IMR-90 (cell line): ENCODE measurements at regions not wholly inside any gene's neighbourhood (a gene's known extent, or its start where the extent isn't known, plus 50 kb on each side); places are given as distances from the start of the nearest gene placed in this dataset.

Source experiments
- ATAC-seq: fragments of 200-7000 bp; cut with Tn5 transposase; 2 replicates; pipeline ENCODE4 v1.9.1; 2020; ENCODE audit warnings: low read depth, mild to moderate bottlenecking, moderate library complexity
- BruUV-seq: library from RNA; stranded (reverse); fragments of 400-500 nt; replicated peaks from 2 replicates; lab custom pipeline; 2021; lab: Mats Ljungman, UMichigan
- CTCF ChIA-PET: fragments of 300-600 bp; formaldehyde crosslinking; extraction: SDS; loops from one replicate; lab custom pipeline; 2021; ENCODE audit warnings: antibody characterized with exemption; lab: Yijun Ruan, JAX
- POLR2A ChIA-PET: fragments of 300-600 bp; sonication (Branson Sonifier 250); formaldehyde crosslinking; loops from one replicate; lab custom pipeline; 2022; ENCODE audit warnings: antibody characterized with exemption; ENCODE audit not compliant: unreplicated experiment; lab: Charles Lee
- DNase-seq: peaks from one replicate; pipeline ENCODE4 v3.0.0; 2013
- H2AFZ ChIP-seq: replicated peaks from 2 replicates; pipeline ENCODE3; 2013; ENCODE audit warnings: low read length, mild to moderate bottlenecking; ENCODE audit not compliant: poor library complexity
- H2AK5ac ChIP-seq: 2 replicates; pipeline ENCODE4 v1.6.1; 2013; ENCODE audit warnings: low read depth, low read length, inconsistent platforms
- H2AK9ac ChIP-seq: replicated peaks from 2 replicates; pipeline ENCODE3; 2013; ENCODE audit warnings: mild to moderate bottlenecking, low read depth, low read length, moderate library complexity; ENCODE audit not compliant: poor library complexity
- H2BK120ac ChIP-seq: 2 replicates; pipeline ENCODE4 v1.6.1; 2013; ENCODE audit warnings: low read depth, low read length, inconsistent platforms
- H2BK15ac ChIP-seq: 3 replicates; pipeline ENCODE4 v1.6.1; 2013; ENCODE audit warnings: low read depth, low read length, inconsistent platforms
- H2BK20ac ChIP-seq: 2 replicates; pipeline ENCODE4 v1.6.1; 2013; ENCODE audit warnings: low read depth, mild to moderate bottlenecking, inconsistent platforms, low read length, moderate library complexity
- H2BK5ac ChIP-seq: 2 replicates; pipeline ENCODE4 v1.6.1; 2013; ENCODE audit warnings: mild to moderate bottlenecking, low read depth, low read length, inconsistent platforms; ENCODE audit not compliant: poor library complexity, severe bottlenecking
- H3K14ac ChIP-seq: replicated peaks from 2 replicates; pipeline ENCODE4 v1.6.1; 2013; ENCODE audit warnings: low read depth, low read length, inconsistent platforms
- H3K18ac ChIP-seq: 2 replicates; pipeline ENCODE4 v1.6.1; 2013; ENCODE audit warnings: low read depth, low read length, control low read depth
- H3K23ac ChIP-seq: 2 replicates; pipeline ENCODE4 v1.6.1; 2013; ENCODE audit warnings: low read depth, low read length, inconsistent platforms
- H3K27ac ChIP-seq: 2 replicates; pipeline ENCODE4 v1.5.1; 2013; ENCODE audit warnings: mild to moderate bottlenecking, control low read depth, low read length; ENCODE audit not compliant: insufficient read depth
- H3K27me3 ChIP-seq: 2 replicates; pipeline ENCODE4 v1.6.1; 2013; ENCODE audit warnings: low read length; ENCODE audit not compliant: control insufficient read depth, insufficient read depth
- H3K36me3 ChIP-seq: 2 replicates; pipeline ENCODE4 v1.6.1; 2013; ENCODE audit warnings: low read length, mixed read lengths; ENCODE audit not compliant: control insufficient read depth, insufficient read depth
- H3K4ac ChIP-seq: 2 replicates; pipeline ENCODE4 v1.6.1; 2013; ENCODE audit warnings: low read depth, low read length, inconsistent platforms
- H3K4me1 ChIP-seq: 2 replicates; pipeline ENCODE4 v1.6.1; 2013; ENCODE audit warnings: low read length, mixed read lengths; ENCODE audit not compliant: control insufficient read depth, insufficient read depth
- H3K4me2 ChIP-seq: 2 replicates; pipeline ENCODE4 v1.6.1; 2013; ENCODE audit warnings: low read depth, mild to moderate bottlenecking, control low read depth, low read length, moderate library complexity
- H3K4me3 ChIP-seq: 2 replicates; pipeline ENCODE4 v1.5.1; 2013; ENCODE audit warnings: low read depth, mild to moderate bottlenecking, control low read depth, low read length, moderate library complexity; ENCODE audit not compliant: insufficient read depth
- H3K56ac ChIP-seq: 2 replicates; pipeline ENCODE4 v1.6.1; 2013; ENCODE audit warnings: low read length, inconsistent platforms; ENCODE audit not compliant: insufficient read depth; ENCODE audit errors: extremely low read depth
- H3K79me1 ChIP-seq, 2 experiments: 2 replicates each; pipeline ENCODE4 v1.6.1; 2013; ENCODE audit warnings: low read length in 2 of 2, inconsistent platforms in 1 of 2, low read depth in 1 of 2
- H3K9ac ChIP-seq: 2 replicates; pipeline ENCODE4 v1.6.1; 2013; ENCODE audit warnings: low read depth, low read length, control low read depth
- H3K9me1 ChIP-seq: 2 replicates; pipeline ENCODE4 v1.6.1; 2013; ENCODE audit warnings: low read length, inconsistent platforms; ENCODE audit not compliant: insufficient read depth
- H3K9me3 ChIP-seq: 2 replicates; pipeline ENCODE4 v1.6.1; 2013; ENCODE audit warnings: low read length; ENCODE audit not compliant: control insufficient read depth, insufficient read depth
- H4K20me1 ChIP-seq: 2 replicates; pipeline ENCODE4 v1.6.1; 2013; ENCODE audit warnings: low read length, inconsistent platforms; ENCODE audit not compliant: insufficient read depth
- H4K5ac ChIP-seq: 2 replicates; pipeline ENCODE4 v1.6.1; 2013; ENCODE audit warnings: mild to moderate bottlenecking, low read depth, low read length, control low read depth
- H4K8ac ChIP-seq, 2 experiments: 2 replicates each; pipeline ENCODE4 v1.6.1; 2013; ENCODE audit warnings: low read depth in 2 of 2, low read length in 2 of 2, control low read depth in 1 of 2, inconsistent platforms in 1 of 2
- H4K91ac ChIP-seq: 2 replicates; pipeline ENCODE4 v1.6.1; 2013; ENCODE audit warnings: low read depth, low read length, inconsistent platforms; ENCODE audit not compliant: insufficient read depth
- BHLHE40 ChIP-seq: fragments of 150-350 bp; IDR thresholded peaks from 2 replicates; pipeline ENCODE4 v1.6.1; 2016; ENCODE audit warnings: mild to moderate bottlenecking, low read depth, low read length
- FOS ChIP-seq: fragments of 150-350 bp; IDR thresholded peaks from 2 replicates; pipeline ENCODE4 v1.6.1; 2016; ENCODE audit warnings: low read depth, low read length
- NFE2L2 ChIP-seq: fragments of 150-350 bp; IDR thresholded peaks from 2 replicates; pipeline ENCODE4 v1.6.1; 2016; ENCODE audit warnings: low read depth, mild to moderate bottlenecking, low read length
- RAD21 ChIP-seq: IDR thresholded peaks from 2 replicates; pipeline ENCODE4 v1.6.1; 2012; ENCODE audit warnings: low read length, improper control_type of control experiment
- WGBS, 2 experiments: methylation state at CpG; one replicate each; pipeline versions ENCODE4 v1.1.5 to v1.1.7; 2013; ENCODE audit warnings: missing lambda C conversion rate in 2 of 2; ENCODE audit not compliant: insufficient read length in 1 of 2; ENCODE audit errors: extremely low coverage in 2 of 2; 5-methylcytosine and 5-hydroxymethylcytosine counted together
- dilution Hi-C: fragments of 300-500 bp; cut with HindIII; formaldehyde crosslinking; loops from one replicate; pipeline ENCODE4 v1.14.3; 2018; ENCODE audit warnings: low sequenced_read_pairs; ENCODE audit not compliant: unreplicated experiment
- in situ Hi-C: fragments of 300-500 bp; cut with MboI; formaldehyde crosslinking; loops from 3 replicates; pipeline ENCODE4 v1.14.3; 2019; ENCODE audit warnings: low sequenced_read_pairs, inconsistent platforms, mixed read lengths
- intact Hi-C: fragments of 100-400 bp; cut with micrococcal nuclease; formaldehyde crosslinking; loops from 2 replicates; pipeline ENCODE4 v1.10.0; 2022

- BruUV-seq = no TSS peak
- TF ChIP-seq FOS (no peak), NFE2L2 (no peak), RAD21 (no peak), BHLHE40 (no peak)
- no peak overlapping the region for H3K14ac ChIP-seq
- no peak overlapping the region for H2BK120ac ChIP-seq
- H2BK15ac ChIP-seq = no peak overlapping the region
- H4K91ac ChIP-seq = no peak overlapping the region
- H3K4me3 ChIP-seq = no peak overlapping the region
- dilution Hi-C loops = no loop called here
- no peak overlapping the region for H2AK9ac ChIP-seq
- no peak overlapping the region for H3K4ac ChIP-seq
- H4K5ac ChIP-seq = no peak overlapping the region
- DNase-seq = no peak
- no peak overlapping the region for H2BK20ac ChIP-seq
- no peak overlapping the region for H3K9ac ChIP-seq
- H2AK5ac ChIP-seq = no peak overlapping the region
- intact Hi-C loops = no loop called here
- no peaks in the 10 kb centered on the region for H3K9me3 ChIP-seq
- H3K27ac ChIP-seq = no peak overlapping the region
- H4K8ac ChIP-seq = no peak overlapping the region
- no peaks in the 10 kb centered on the region for H3K9me1 ChIP-seq
- 40% methylated on average over 1 of the region's 5 CpGs; no CpG with 5 or more reads in 1 of the 2 experiments for WGBS, 2 experiments
- no peaks in the 10 kb centered on the region for H3K27me3 ChIP-seq
- H2BK5ac ChIP-seq = no peak overlapping the region
- POLR2A ChIA-PET = no interaction called here
- in situ Hi-C loops = no loop called here
- H2AFZ ChIP-seq = peak overlapping the region; percentile 32
- no peaks in the 10 kb centered on the region for H3K36me3 ChIP-seq
- ATAC-seq = no peak
- H3K4me2 ChIP-seq = no peak overlapping the region
- no peaks in the 10 kb centered on the region for H3K4me1 ChIP-seq
- no peak overlapping the region for H3K18ac ChIP-seq
- no peaks in the 10 kb centered on the region for H3K79me1 ChIP-seq
- no peaks in the 10 kb centered on the region for H4K20me1 ChIP-seq
- no peak overlapping the region for H3K23ac ChIP-seq
- CTCF ChIA-PET = no interaction called here
- H3K56ac ChIP-seq = no peak overlapping the region
These were observed 89.9 kb upstream of the PPP1R3A start for GRCh38 chr7:114008696-114009095.
